Endothelial cell of umbilical vein (primary cell): ENCODE measurements at regions not wholly inside any gene's neighbourhood (a gene's known extent, or its start where the extent isn't known, plus 50 kb on each side); places are given as distances from the start of the nearest gene placed in this dataset.

ENCODE experiments used
- GATA2 ChIP-seq: IDR thresholded peaks from 2 replicates; pipeline ENCODE4 v1.7.0; 2011; ENCODE audit warnings: low read depth, mild to moderate bottlenecking, moderate library complexity, mixed read lengths, low read length; ENCODE audit not compliant: insufficient read length, insufficient read depth
- JUN ChIP-seq: IDR thresholded peaks from 2 replicates; pipeline ENCODE4 v1.6.1; 2011; ENCODE audit warnings: borderline replicate concordance, low read depth; ENCODE audit not compliant: insufficient read length, insufficient read depth
- TF ChIP-seq, protein P1 (sequence below), 2 donors: IDR thresholded peaks; 1 replicate in 1 of 2; 2 replicates in 1 of 2; pipeline ENCODE4 v1.5.1; 2011; ENCODE audit warnings: low read length in 2 of 2, mild to moderate bottlenecking in 2 of 2, moderate library complexity in 2 of 2, control low read depth in 1 of 2, inconsistent platforms in 1 of 2, low read depth in 1 of 2; ENCODE audit not compliant: insufficient read depth in 1 of 2; ENCODE audit errors: extremely low read depth in 1 of 2

DNA sequence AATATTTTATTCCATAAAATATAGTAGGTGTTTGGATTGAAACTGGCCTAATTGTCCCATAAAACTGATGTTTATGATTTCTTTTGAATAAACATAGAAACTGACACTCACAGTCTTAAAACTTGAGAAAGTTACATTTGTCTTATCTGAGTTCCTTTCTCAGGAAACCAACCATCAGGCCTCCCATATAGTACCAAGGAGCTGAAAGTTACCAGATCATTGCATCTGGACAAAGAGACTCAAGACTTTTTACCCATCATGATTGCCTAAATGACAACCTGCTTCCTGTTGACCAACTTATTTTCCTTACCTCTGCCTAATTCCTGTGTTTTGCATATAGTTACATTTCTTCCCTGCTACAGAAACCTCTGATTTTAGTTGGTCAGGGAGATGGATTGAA lies 137.0 kb upstream of the XPO1 start:
- TF ChIP-seq, protein P1, sequence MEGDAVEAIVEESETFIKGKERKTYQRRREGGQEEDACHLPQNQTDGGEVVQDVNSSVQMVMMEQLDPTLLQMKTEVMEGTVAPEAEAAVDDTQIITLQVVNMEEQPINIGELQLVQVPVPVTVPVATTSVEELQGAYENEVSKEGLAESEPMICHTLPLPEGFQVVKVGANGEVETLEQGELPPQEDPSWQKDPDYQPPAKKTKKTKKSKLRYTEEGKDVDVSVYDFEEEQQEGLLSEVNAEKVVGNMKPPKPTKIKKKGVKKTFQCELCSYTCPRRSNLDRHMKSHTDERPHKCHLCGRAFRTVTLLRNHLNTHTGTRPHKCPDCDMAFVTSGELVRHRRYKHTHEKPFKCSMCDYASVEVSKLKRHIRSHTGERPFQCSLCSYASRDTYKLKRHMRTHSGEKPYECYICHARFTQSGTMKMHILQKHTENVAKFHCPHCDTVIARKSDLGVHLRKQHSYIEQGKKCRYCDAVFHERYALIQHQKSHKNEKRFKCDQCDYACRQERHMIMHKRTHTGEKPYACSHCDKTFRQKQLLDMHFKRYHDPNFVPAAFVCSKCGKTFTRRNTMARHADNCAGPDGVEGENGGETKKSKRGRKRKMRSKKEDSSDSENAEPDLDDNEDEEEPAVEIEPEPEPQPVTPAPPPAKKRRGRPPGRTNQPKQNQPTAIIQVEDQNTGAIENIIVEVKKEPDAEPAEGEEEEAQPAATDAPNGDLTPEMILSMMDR (IDR thresholded peaks at IDR 0.05; ENCODE audit: extremely low read depth in 1 of 2, insufficient read depth in 1 of 2, low read depth in 1 of 2, low read length in 2 of 2) = no peak
- no peak for TF ChIP-seq JUN
- no peak for TF ChIP-seq GATA2
